Neural crest cell (in vitro differentiated cells): ENCODE measurements at regions not wholly inside any gene's neighbourhood (a gene's known extent, or its start where the extent isn't known, plus 50 kb on each side); places are given as distances from the start of the nearest gene placed in this dataset.
"Not testable (repeated sequence)": the region's sequence is repeated elsewhere in the genome, so short reads cannot be mapped to it uniquely, and the experiment has no call there.

Source experiments
- DNase-seq: peaks from one replicate; pipeline ENCODE4 v3.0.0; 2021; ENCODE audit warnings: low read depth, mixed read lengths, low spot score
- H3K27ac Mint-ChIP-seq: one replicate; pipeline ENCODE4 v1.8.0; 2021; ENCODE audit warnings: mild to moderate bottlenecking, mixed read lengths; ENCODE audit not compliant: unreplicated experiment
- H3K27me3 Mint-ChIP-seq: 2 replicates; pipeline ENCODE4 v1.8.0; 2021; ENCODE audit warnings: low read depth, mild to moderate bottlenecking, mixed read lengths
- H3K36me3 Mint-ChIP-seq: 2 replicates; pipeline ENCODE4 v1.8.0; 2021; ENCODE audit warnings: low read depth, mild to moderate bottlenecking, mixed read lengths
- H3K4me1 Mint-ChIP-seq: 2 replicates; pipeline ENCODE4 v1.8.0; 2021; ENCODE audit warnings: mixed read lengths
- H3K4me3 Mint-ChIP-seq: one replicate; pipeline ENCODE4 v1.8.0; 2021; ENCODE audit warnings: mild to moderate bottlenecking, mixed read lengths
- H3K9me3 Mint-ChIP-seq: 2 replicates; pipeline ENCODE4 v1.8.0; 2021; ENCODE audit warnings: mixed read lengths
- CTCF ChIP-seq: fragments of 200-600 bp; sonication (generic); conservative IDR thresholded peaks from 2 replicates; pipeline ENCODE4 v1.5.0; 2021; ENCODE audit warnings: antibody characterized with exemption, mild to moderate bottlenecking

DNA sequence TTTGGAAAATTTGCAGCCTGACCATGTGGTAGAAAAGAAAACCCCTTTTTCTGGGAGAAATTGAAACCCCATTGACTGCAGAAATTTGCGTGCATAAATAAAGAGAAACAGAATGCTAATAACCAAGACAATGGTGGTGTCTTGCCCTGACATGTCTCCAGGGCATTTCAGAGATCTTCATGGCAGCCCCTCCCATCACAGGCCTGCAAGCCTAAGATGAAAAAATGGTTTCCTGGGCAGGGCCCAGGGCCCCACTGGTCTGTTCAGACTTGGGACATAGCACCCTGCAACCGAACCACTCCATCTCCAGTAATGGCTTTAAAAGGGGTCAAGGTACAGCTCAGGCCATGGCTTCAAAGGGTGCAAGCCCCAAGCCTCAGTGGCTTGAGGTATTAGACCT is 71.6 kb upstream of the SGIP1 start:
- no peak for DNase-seq
- Mint-ChIP-seq H3K36me3 (peaks cover 2% of the 10 kb centered on the region), H3K4me3 (no peak overlapping the region), H3K27ac (no peak overlapping the region), H3K9me3 (peaks cover 23% of the 10 kb centered on the region), H3K4me1 (no peaks in the 10 kb centered on the region), H3K27me3 (peaks cover 3% of the 10 kb centered on the region)
- TF ChIP-seq CTCF = no peak

GRCh38 chr1:66464351-66464750 is 69.6 kb upstream of the SGIP1 start:
- H3K36me3 Mint-ChIP-seq = peaks cover 2% of the 10 kb centered on the region
- no peak overlapping the region for H3K4me3 Mint-ChIP-seq
- H3K4me1 Mint-ChIP-seq = no peaks in the 10 kb centered on the region
- peaks cover 23% of the 10 kb centered on the region for H3K9me3 Mint-ChIP-seq
- H3K27me3 Mint-ChIP-seq = peaks cover 3% of the 10 kb centered on the region
- no peak for TF ChIP-seq CTCF
- no peak overlapping the region for H3K27ac Mint-ChIP-seq
- DNase-seq = no peak

DNA sequence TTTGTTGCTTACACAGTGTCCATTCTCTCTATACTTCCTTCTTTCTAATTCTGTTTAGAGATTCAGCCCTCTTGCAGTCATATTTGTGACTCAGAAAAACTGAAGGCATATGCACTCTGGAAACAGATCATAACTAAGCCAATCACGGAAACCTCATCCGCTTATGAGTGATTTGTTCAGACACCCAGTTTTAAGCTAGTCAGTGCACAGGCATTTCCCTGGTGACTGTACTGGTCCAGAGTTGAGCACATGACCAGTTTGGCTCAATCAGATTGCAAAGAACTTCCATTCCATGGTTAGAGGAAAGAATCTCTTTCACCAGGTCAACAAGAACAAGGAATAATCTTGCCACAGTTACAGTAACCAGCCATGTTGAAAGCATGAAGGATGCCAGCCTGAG is 69.2 kb upstream of the SGIP1 start:
- Mint-ChIP-seq H3K4me3 (no peak overlapping the region), H3K27me3 (peaks cover 3% of the 10 kb centered on the region), H3K9me3 (peaks cover 20% of the 10 kb centered on the region), H3K36me3 (no peaks in the 10 kb centered on the region), H3K4me1 (no peaks in the 10 kb centered on the region), H3K27ac (no peak overlapping the region)
- DNase-seq = no peak
- no peak for TF ChIP-seq CTCF

DNA sequence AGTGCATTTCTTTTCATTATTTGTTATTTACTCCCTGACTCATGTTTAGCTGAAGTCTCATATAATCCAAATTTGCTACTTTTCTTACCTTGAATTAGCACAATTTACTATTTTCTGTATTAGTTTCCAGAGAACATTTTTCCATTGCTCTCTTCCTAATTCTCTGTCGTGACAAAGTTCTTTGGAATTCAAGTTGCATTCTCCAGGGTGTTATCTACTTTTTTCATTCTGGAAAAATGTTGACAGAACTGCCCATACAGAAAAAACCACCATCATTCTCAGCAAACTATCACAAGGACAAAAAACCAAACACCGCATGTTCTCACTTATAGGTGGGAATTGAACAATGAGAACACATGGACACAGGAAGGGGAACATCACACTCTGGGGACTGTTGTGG is 67.3 kb upstream of the SGIP1 start:
- not testable (repeated sequence) for H3K4me1 Mint-ChIP-seq, H3K4me3 Mint-ChIP-seq, DNase-seq, H3K36me3 Mint-ChIP-seq, H3K27me3 Mint-ChIP-seq, H3K27ac Mint-ChIP-seq
- peaks cover 13% of the 10 kb centered on the region for H3K9me3 Mint-ChIP-seq

DNA sequence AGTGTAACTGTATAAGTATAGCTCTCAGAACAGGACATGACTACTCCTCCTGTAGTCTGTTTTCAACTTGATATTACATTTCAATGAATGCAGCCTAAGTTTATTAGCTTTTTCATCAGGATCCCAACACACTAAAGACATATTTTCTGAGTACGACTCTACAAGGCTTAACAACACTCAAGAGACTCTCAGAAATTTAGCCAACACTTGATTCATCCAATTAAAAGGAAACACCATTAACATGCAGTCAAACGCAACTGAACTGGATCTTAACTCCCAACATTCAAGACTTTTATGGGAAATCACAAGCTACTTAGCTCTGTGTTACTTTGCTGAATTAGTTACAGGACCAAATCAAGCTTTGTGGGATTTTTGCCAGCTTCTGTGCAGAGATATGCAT is 65.2 kb upstream of the SGIP1 start:
- no peaks in the 10 kb centered on the region for H3K4me1 Mint-ChIP-seq
- no peak for TF ChIP-seq CTCF
- no peak for DNase-seq
- peaks cover 3% of the 10 kb centered on the region for H3K9me3 Mint-ChIP-seq
- no peaks in the 10 kb centered on the region for H3K36me3 Mint-ChIP-seq
- peaks cover 3% of the 10 kb centered on the region for H3K27me3 Mint-ChIP-seq
- no peak overlapping the region for H3K27ac Mint-ChIP-seq
- no peak overlapping the region for H3K4me3 Mint-ChIP-seq

- Mint-ChIP-seq H3K27me3 (no peaks in the 10 kb centered on the region), H3K27ac (no peak overlapping the region), H3K9me3 (no peaks in the 10 kb centered on the region), H3K36me3 (no peaks in the 10 kb centered on the region), H3K4me3 (no peak overlapping the region), H3K4me1 (peaks cover 7% of the 10 kb centered on the region)
- no peak for DNase-seq
- no peak for TF ChIP-seq CTCF
Measured at GRCh38 chr1:66475940-66476339, 58.0 kb upstream of the SGIP1 start.
